ENCODE measurements at regions not wholly inside any gene's neighbourhood (a gene's known extent, or its start where the extent isn't known, plus 50 kb on each side); places are given as distances from the start of the nearest gene placed in this dataset.

DNA sequence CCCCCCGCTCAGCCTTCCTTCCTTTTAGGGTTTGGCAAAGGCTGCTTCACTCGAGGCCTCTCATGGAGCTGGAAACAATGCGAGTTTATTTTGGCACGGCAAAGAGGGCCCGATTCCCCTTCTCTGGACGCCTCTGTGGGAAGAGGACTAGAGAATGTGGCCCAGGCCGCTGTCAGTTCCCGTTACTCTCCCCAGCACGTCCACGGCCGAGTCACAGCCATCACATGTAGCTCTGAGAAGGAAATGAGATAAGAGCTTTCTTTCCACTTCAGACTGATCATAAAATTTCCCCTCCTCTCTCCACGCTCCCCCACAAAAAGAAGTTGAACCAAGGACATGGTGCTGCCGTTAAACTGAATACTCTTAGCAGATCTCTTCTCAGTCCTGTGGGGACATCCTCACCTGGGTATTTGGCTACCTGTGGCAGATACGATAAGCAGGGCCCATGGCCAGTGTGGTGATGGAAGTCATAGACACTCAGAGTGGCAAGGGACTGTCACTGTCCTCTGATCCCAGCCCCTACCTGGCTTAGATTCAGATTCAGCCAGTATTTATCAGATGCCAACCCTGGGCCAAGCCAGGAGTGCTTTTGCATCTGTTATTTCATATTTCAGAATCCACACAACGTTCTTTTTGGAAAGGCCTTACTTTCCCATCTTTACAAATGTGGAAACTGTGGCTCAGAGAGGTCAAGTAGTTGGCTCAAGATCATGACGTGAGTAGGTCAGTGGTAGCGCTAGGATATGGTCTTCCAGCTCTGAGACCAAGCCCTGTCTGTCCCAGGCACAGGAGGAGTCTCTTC lies 101.2 kb downstream of the MCFD2 start:
- Histone ChIP-seq H3K27me3 (no peaks in the 10 kb centered on the region), H3K4me1 (peaks cover 10 to 41% (median 15%) of the 10 kb centered on the region in 4 donors), H3K4me3 (no peak overlapping the region), H3K36me3 (no peaks in the 10 kb centered on the region), H3K9me3 (no peaks in the 10 kb centered on the region), H3K27ac (peak overlapping the region; percentile 56 to 74 (median 69))
- 43 to 67% methylated on average over 5 to 17 of the region's 17 CpGs for WGBS, 2 donors (ENCODE audit: low coverage in 1 of 2)
- TF ChIP-seq EP300 (IDR thresholded peaks at IDR 0.05; ENCODE audit: low read depth) (peak; percentile 52), POLR2AphosphoS5 (IDR thresholded peaks at IDR 0.05) (peak in 2 of 3 donors; percentile 30 to 37)
- TF ChIP-seq, protein P1, sequence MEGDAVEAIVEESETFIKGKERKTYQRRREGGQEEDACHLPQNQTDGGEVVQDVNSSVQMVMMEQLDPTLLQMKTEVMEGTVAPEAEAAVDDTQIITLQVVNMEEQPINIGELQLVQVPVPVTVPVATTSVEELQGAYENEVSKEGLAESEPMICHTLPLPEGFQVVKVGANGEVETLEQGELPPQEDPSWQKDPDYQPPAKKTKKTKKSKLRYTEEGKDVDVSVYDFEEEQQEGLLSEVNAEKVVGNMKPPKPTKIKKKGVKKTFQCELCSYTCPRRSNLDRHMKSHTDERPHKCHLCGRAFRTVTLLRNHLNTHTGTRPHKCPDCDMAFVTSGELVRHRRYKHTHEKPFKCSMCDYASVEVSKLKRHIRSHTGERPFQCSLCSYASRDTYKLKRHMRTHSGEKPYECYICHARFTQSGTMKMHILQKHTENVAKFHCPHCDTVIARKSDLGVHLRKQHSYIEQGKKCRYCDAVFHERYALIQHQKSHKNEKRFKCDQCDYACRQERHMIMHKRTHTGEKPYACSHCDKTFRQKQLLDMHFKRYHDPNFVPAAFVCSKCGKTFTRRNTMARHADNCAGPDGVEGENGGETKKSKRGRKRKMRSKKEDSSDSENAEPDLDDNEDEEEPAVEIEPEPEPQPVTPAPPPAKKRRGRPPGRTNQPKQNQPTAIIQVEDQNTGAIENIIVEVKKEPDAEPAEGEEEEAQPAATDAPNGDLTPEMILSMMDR (IDR thresholded peaks at IDR 0.05), result no peak
- in situ Hi-C loops (cut with MboI; ENCODE audit: low pct_ligation_motif_present in 1 of 4, low pct_unique_long_range_greater_than_20kb in 1 of 4, low sequenced_read_pairs in 3 of 4) (no loop called here), intact Hi-C loops (cut with DNase I; ENCODE audit: low total_unique reads) (no loop called here)
- peak; percentile 31 for DNase-seq

DNA sequence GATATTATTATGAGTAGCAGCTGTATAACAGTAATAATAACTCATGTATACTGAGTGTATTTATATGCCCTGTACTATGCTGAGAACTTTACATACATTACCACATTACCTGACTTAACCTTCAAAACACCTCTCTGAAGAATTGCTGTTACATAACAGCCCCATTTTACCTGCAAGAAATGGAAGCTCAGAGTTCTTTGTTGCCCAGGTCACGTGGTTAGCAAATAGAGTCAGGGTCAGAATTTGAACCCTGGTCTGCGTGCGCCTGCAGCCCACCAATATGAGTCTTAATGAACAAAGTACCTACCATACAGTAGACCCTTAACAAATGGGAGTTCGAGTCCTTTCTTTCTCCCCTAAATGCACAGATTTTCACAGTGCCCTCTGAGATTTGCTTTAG lies 101.9 kb downstream of the MCFD2 start:
- no peaks in the 10 kb centered on the region for H3K27me3 ChIP-seq
- no peak for TF ChIP-seq POLR2AphosphoS5 (IDR thresholded peaks at IDR 0.05)
- TF ChIP-seq POLR2A (IDR thresholded peaks at IDR 0.05), result no peak
- TF ChIP-seq, protein P1 (IDR thresholded peaks at IDR 0.05), result no peak
- TF ChIP-seq EP300 (IDR thresholded peaks at IDR 0.05; ENCODE audit: low read depth), result no peak
- in situ Hi-C loops (cut with MboI; ENCODE audit: low pct_ligation_motif_present in 1 of 4, low pct_unique_long_range_greater_than_20kb in 1 of 4, low sequenced_read_pairs in 3 of 4), result no loop called here
- no peak for DNase-seq
- H3K36me3 ChIP-seq, result no peaks in the 10 kb centered on the region
- H3K4me1 ChIP-seq, result peaks cover 10 to 41% (median 15%) of the 10 kb centered on the region in 4 donors
- H3K9me3 ChIP-seq, result no peaks in the 10 kb centered on the region
- H3K4me3 ChIP-seq, result no peak overlapping the region
- 91% methylated on average over 4 of the region's 4 CpGs; no CpG with 5 or more reads in 1 of the 2 donors for WGBS, 2 donors (ENCODE audit: low coverage in 1 of 2)
- H3K27ac ChIP-seq, result peak overlapping the region; percentile 56 to 74 (median 69)
- intact Hi-C loops (cut with DNase I; ENCODE audit: low total_unique reads), result no loop called here

DNA sequence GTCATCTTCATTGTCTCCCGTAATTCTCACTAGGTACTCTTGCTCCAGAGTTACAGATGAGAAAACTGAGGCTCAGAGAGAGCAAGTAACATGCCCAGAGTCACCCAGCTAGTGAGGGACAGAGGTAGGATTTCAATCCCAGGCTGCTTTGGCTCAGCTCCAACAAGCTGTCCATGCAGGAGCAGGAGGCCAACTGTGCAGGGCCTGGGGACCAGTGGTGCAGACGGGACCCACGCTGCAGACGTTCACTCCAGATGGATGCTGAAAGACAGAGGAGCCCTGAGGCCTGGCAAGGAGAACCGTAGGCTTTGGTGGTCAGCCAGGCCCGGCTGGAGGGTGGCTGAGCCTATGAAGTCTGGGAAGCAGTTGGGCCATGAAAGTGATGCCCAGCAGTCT lies 102.6 kb downstream of the MCFD2 start:
- H3K36me3 ChIP-seq, result no peaks in the 10 kb centered on the region
- no peak overlapping the region for H3K4me3 ChIP-seq
- WGBS, 2 donors (ENCODE audit: low coverage in 1 of 2), result 71% methylated on average over 6 of the region's 6 CpGs; no CpG with 5 or more reads in 1 of the 2 donors
- no peak for DNase-seq
- H3K4me1 ChIP-seq, result peaks cover 9 to 41% (median 15%) of the 10 kb centered on the region in 4 donors
- H3K27ac ChIP-seq, result peak overlapping the region; percentile 56 to 74 (median 69)
- in situ Hi-C loops (cut with MboI; ENCODE audit: low pct_ligation_motif_present in 1 of 4, low pct_unique_long_range_greater_than_20kb in 1 of 4, low sequenced_read_pairs in 3 of 4) (no loop called here), intact Hi-C loops (cut with DNase I; ENCODE audit: low total_unique reads) (no loop called here)
- no peaks in the 10 kb centered on the region for H3K9me3 ChIP-seq
- TF ChIP-seq, protein P1 (IDR thresholded peaks at IDR 0.05), result no peak
- TF ChIP-seq EP300 (IDR thresholded peaks at IDR 0.05; ENCODE audit: low read depth), result no peak
- no peak for TF ChIP-seq POLR2AphosphoS5 (IDR thresholded peaks at IDR 0.05)
- no peak for TF ChIP-seq POLR2A (IDR thresholded peaks at IDR 0.05)
- H3K27me3 ChIP-seq, result no peaks in the 10 kb centered on the region
